ENCODE measurements at regions not wholly inside any gene's neighbourhood (a gene's known extent, or its start where the extent isn't known, plus 50 kb on each side); places are given as distances from the start of the nearest gene placed in this dataset.

DNA sequence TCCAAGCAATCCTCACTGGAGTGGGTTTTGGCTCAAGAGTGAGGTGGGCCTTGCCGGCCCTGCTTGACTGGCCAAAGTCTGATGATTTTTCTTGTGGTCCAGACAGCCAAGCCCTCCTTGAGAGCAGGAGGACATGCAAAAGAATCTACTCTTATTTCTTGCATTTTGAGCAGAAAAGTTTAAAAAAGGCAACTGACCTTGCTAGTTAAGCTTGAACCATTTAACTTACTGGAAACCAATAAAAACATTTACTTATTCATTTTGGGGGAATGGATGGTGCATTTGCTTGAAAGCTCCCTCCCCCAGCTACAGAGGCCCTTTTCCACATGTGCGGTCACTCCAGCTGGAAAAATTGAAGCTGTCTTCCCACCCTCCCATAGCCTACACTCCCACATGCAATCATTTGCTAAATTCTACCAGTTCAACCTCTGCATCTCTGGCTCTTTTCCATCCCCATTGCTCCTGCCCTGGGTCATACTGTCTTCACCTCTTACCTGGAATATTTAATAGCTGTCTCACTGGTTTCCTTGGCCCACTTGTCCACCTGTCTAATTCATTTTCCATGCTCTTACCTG is 527.9 kb downstream of the DHX35 start:
- DNase-seq (ENCODE audit: low spot score): no peak

DNA sequence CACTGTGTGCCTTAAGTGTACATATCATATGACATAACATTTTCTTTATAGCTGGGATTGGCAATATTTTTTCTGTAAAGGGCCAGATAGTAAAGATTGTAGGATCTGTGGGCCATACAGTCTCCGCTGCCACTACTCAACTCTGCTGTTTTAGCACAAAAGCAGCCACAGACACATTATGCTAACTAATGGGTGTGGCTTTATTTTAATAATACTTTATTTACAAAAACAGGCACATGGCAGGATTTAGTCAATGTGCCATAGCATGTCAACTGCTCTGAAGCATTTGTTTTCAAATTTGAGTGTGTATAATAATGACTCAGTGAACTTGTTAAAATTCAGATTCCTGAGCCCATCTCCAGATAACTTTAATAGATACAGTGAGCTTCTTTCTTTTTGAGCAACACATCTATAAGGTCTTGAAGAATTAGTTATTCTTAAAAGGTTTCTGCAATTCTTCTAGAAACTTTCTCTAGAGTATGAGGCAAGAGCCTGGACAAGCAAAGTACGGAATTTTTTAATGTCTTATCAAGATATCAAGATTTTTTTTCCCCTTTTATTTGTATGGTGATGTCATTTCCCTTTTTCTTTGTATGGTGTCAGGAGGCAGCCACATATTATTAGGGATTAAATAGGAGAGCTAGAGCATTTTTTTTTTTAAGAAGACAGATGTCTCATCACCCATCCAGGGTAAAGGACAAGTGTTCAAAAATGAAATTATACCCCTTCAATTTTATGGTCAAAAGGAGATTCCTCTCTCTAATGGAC is 518.3 kb downstream of the DHX35 start:
- DNase-seq (ENCODE audit: low spot score): no peak

GRCh38 chr20:39479196-39479810 is 517.2 kb downstream of the DHX35 start:
- DNase-seq (ENCODE audit: low spot score): no peak

DNA sequence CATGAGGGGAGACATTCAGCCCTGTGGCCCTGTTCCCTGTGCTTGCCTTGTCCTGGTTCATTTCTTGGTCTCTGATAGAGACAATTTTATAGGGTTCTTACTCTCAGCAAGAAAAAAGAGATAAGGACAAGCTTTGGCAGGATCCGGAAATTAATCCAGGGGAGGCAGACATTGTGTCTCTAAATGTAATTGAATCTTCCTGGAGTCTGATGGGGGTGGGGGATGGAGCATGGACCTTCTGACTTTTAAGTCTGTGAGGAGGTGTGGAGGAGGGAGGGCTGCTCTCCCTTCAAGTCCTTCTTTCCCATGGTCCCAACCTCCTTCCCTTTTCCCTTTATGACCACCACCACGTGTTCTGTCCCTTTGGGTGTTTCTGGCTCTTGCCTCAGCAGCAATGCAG is 512.7 kb downstream of the DHX35 start:
- DNase-seq (ENCODE audit: low spot score): no peak

GRCh38 chr20:39473536-39473935 is 511.4 kb downstream of the DHX35 start:
- DNase-seq (ENCODE audit: low spot score): no peak

DNA sequence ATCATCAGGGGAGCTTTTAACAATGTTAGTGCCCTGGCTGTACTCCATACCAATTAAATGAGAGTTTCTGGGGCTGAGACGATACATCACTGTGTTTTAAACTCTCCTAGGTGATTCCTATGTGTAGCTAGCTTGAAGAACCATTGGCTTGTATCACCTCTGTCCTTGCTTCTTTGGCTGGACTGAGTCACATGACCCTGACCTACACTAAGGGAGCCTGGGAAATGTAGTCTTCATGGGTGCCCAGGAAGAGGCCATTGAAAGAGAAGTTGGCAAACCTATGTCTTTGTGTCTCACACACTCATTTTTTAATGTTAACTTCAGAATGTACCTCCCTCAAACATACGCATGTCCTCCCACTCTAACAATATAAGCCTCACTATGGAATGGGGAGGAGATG is 506.6 kb downstream of the DHX35 start:
- DNase-seq (ENCODE audit: low spot score): no peak

DNA sequence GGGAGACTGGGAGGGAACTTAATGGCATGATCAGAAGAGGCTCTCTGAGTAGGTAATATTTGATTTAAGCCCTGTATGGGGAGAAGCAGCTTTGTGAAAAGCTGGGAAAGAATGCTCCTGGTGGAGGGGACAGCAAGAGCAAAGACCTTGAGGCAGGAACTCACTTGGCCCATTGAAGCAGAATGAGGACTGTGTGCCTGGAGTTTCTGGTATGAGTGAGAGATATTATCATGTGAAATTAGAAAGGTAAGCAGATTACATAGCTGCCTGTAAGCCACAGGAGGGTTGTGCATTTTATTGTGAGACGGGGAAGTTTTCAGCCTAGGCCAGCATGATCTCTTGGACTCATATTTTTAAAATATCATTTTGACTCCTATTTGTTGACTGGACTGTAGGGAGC is 502.1 kb downstream of the DHX35 start:
- DNase-seq (ENCODE audit: low spot score): no peak

- DNase-seq (ENCODE audit: low spot score): no peak
Observed at GRCh38 chr20:39462416-39462945, 500.3 kb downstream of the DHX35 start.

DNA sequence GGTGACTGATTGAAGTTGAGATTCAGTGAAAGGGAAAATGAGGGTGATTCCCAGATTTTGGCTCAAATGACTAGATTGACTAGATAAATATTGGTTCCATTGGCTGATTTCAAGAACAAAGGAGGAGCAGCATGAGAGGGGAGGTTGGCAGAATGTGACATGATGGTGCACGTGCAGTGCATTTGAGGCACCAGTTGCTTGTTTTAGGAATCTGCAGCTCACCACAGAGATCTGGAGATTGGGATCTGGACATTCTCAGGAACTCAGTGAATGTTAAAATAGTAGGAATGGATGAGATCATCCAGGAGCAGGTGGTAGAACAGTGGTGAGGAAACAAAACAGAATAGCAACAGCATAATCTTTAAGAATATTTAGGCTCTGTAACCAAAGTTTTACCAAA is 496.3 kb downstream of the DHX35 start:
- no peak for DNase-seq (ENCODE audit: low spot score)

- DNase-seq (ENCODE audit: low spot score): no peak
Observed at GRCh38 chr20:39453890-39454289, 491.7 kb downstream of the DHX35 start.

- no peak for DNase-seq (ENCODE audit: low spot score)
Observed at GRCh38 chr20:39452583-39453340, 490.6 kb downstream of the DHX35 start.

DNA sequence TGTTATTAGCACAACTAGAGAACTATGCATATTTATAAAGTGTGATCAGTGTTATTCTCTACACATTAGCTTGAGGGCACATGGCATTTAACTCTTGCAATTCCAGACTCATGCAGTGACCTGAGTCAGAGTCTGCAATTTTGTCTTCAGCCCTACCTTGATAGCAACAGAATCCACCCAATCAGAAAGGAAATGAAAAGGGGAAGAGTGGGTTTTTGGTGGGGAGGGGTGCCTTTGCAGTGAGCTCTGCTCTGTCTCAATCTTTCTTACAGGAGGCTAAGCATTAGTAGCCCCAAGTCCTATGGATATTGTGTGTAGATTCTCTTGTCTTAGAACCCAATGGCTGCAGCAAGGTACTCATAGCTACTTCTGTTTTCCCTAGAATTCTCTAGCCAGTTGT is 489.2 kb downstream of the DHX35 start:
- DNase-seq (ENCODE audit: low spot score): no peak

DNA sequence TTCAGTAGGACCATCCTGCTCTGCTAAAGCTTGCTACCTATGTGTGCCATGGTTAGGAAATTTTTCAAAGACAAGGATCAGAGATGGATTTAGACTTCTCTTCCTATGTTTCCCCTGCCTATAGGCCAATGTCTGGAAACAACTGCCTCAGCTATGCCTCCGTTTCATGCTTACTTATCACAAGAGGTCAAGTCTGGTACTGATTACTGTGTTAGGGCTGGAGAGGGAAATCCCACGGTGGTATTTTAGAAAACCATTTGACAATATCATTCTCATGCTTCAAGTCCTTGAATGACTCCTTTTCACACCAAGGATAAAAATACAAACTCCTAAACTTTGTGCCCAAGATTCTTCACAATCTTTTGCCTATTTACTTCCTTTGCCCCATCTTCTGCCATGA is 484.3 kb downstream of the DHX35 start:
- DNase-seq (ENCODE audit: low spot score): no peak

DNA sequence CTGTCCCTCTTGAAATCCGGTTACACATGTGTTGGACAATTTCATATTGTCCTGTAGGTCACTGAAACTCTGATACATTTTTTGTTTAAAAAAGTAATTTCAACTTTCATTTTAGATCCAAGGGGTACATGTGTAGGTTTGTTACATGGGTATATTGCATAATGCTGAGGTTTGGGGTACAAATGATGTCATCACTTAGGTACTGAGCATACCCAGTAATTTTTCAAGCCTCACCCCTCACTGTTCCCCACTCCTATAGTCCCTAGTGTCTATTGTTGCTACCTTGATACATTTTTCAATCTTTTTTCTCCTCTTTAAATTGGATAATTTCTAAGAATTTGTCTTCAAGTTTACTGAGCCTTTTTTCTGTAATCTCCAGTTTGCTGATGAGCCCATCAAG is 483.0 kb downstream of the DHX35 start:
- no peak for DNase-seq (ENCODE audit: low spot score)

GRCh38 chr20:39433466-39433865 is 471.3 kb downstream of the DHX35 start:
- DNase-seq (ENCODE audit: low spot score): no peak

GRCh38 chr20:39431091-39431880 is 469.1 kb downstream of the DHX35 start:
- DNase-seq (ENCODE audit: low spot score): no peak

- peak; percentile 29 for DNase-seq (ENCODE audit: low spot score)
Observed at GRCh38 chr20:39429726-39430125, 467.6 kb downstream of the DHX35 start.

GRCh38 chr20:39424962-39425678 is 463.0 kb downstream of the DHX35 start:
- DNase-seq (ENCODE audit: low spot score): no peak

- DNase-seq (ENCODE audit: low spot score): no peak
Observed at GRCh38 chr20:39421571-39422105, 459.5 kb downstream of the DHX35 start.

DNA sequence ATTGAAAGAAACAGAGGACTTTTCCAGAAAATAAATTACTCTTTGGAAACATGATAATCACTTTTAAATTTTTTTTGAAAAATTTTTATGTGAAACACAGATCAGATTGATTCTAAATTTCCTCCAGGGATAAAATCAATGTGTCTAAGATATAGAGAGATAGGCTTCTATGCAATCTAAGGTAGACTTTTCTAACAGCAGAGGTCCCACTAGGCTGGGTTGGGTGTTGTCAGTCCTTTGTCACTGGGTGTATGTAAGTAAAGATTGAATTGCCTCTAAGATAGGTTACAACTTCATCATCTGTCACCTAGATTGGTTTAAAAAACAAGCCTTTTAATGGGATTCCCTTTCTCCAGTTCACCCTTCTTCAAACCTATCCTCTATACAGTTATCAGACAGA is 449.9 kb downstream of the DHX35 start:
- no peak for DNase-seq (ENCODE audit: low spot score)

DNA sequence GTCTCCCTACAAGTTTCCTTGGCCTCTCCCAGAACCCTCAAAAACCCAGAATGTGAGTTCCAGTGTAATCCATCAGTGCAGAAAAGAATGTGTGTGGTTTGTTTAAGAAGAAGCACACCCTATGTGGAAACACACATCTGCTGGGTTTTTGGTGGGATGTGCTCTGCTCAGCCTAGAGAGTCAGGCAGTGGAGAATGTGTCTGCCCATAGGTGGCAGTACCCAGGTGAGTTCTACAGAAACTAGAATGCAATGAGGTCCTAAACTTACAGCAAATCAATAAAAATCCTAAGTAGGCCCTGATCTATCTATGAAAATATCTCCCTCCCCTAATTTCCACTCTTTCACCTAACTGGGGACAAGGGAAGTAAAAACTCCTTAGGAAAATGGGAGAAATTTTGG is 437.3 kb downstream of the DHX35 start:
- DNase-seq (ENCODE audit: low spot score): no peak
